Epithelial cell of proximal tubule (primary cell): ENCODE measurements at regions not wholly inside any gene's neighbourhood (a gene's known extent, or its start where the extent isn't known, plus 50 kb on each side); places are given as distances from the start of the nearest gene placed in this dataset.
A peak's percentile ranks its signal among the peaks of the same experiment; 100 is the strongest.
"Not testable (repeated sequence)": the region's sequence is repeated elsewhere in the genome, so short reads cannot be mapped to it uniquely, and the experiment has no call there.

ENCODE experiments used
- DNase-seq: peaks from one replicate; pipeline ENCODE4 v3.0.0-alpha.2; 2011; ENCODE audit warnings: low read depth
- H3K4me3 ChIP-seq: 2 replicates; pipeline ENCODE4 v1.5.1; 2011; ENCODE audit warnings: low read depth, mild to moderate bottlenecking, low read length
- TF ChIP-seq, protein P1 (sequence below): conservative IDR thresholded peaks from 2 replicates; pipeline ENCODE4 v1.5.1; 2012; ENCODE audit warnings: low read depth, mild to moderate bottlenecking, low read length

DNA sequence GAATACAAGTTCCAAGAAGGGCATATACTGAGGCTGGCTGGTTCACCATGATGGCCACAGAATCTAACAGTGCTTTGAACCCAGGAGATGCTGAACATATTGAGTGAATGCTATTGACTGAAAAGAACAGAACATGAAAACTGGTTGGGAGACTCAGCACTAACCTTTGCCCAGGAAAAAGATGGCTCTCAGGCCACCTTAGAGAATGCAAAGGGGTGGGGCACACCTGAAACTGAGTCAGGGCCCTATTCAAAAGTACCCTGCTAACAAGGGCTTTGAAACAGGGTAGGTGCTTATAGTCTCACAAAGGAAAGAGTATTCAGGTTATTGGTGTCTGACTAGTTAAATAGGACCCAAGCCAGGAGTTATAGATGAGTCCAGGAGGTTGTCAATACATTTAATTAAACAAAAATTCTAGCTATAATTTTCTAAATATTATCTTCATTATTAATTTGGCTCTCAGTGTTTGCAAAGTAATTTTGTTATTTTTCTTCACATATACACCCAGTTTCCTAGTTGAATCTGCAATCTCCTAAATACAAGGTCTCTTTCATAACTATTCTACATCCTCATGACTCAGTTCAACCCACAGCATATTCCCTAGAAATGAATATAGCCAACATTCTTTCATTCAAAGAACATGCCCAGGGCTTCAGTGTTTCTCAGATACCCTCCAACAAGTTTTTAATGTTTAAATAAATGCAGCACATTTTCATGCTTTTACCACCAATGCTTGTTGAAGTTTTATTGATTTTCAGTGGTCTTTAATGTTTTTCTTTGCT is 144.2 kb upstream of the RAPGEF2 start:
- H3K4me3 ChIP-seq = no peak overlapping the region
- no peak for DNase-seq
- TF ChIP-seq, protein P1, sequence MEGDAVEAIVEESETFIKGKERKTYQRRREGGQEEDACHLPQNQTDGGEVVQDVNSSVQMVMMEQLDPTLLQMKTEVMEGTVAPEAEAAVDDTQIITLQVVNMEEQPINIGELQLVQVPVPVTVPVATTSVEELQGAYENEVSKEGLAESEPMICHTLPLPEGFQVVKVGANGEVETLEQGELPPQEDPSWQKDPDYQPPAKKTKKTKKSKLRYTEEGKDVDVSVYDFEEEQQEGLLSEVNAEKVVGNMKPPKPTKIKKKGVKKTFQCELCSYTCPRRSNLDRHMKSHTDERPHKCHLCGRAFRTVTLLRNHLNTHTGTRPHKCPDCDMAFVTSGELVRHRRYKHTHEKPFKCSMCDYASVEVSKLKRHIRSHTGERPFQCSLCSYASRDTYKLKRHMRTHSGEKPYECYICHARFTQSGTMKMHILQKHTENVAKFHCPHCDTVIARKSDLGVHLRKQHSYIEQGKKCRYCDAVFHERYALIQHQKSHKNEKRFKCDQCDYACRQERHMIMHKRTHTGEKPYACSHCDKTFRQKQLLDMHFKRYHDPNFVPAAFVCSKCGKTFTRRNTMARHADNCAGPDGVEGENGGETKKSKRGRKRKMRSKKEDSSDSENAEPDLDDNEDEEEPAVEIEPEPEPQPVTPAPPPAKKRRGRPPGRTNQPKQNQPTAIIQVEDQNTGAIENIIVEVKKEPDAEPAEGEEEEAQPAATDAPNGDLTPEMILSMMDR = no peak

- no peak for DNase-seq
- H3K4me3 ChIP-seq = no peak overlapping the region
- TF ChIP-seq, protein P1 = no peak
Observed at GRCh38 chr4:158962393-158962792, 140.5 kb upstream of the RAPGEF2 start.

DNA sequence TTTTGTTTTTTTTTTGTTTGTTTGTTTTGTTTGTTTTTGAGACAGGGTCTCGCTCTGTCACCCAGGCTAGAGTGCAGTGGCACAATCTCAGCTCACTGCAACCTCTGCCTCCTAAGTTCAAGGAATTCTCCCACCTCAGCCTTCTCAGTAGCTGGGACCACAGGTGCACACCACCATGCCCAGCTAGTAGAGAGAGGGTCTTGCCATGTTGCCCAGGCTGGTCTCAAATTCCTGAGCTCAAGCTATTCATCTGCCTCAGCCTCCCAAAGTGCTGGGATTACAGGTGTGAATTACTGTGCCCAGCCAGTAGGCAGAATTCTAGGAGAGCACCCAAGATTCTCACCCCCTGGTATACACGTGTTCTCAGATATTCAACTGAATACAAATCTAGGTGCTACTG is 139.6 kb upstream of the RAPGEF2 start:
- not testable (repeated sequence) for DNase-seq, H3K4me3 ChIP-seq

DNA sequence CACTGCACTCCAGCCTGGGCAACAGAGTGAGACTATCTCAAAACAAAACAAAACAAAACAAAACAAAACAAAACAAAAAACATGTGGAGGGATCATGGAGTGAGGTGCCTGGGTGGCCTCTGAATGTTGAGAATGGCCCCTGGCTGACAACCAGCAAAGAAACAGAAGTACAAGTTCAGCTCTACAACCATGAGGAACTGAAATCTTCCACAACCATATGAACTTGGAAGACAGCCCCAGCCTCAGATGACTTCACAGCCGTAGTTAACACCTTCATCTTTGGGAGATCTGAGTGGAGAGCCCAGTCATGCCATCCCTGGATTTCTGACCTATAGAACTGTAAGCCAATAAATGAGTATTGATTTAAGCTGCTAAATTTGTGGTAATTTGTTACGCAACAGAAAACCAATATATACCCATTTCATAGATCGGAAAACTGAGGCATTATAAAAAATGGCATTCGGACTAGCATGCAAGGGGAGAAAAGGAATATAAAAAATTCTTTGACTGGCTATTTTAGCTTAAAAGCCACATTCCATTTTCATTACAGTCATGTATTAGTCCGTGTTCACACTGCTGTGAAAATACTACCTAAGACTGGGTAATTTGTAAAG is 138.7 kb upstream of the RAPGEF2 start:
- no peak overlapping the region for H3K4me3 ChIP-seq
- DNase-seq = no peak
- TF ChIP-seq, protein P1 = no peak

- no peak for DNase-seq
- TF ChIP-seq, protein P1 = no peak
- H3K4me3 ChIP-seq = no peak overlapping the region
Observed at GRCh38 chr4:158964728-158965124, 138.2 kb upstream of the RAPGEF2 start.

DNA sequence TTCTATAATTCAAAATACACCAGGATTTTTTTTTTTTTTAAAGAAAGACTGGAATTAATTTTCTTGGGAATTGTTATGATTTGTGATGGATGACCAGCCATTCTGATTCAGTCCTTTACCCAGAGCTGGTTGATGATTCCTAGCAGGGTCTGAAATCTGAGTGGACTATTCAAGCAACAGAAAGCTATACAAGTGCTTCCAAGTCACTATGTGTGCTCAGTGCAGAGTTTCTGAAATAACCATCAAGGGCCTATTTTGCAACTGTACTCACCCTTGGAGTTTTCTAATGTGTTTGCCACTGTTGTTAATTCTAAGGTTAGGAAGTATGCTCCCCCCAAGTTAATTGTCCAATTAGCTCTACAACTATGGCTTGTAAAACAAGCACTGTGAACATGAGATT is 137.7 kb upstream of the RAPGEF2 start:
- no peak overlapping the region for H3K4me3 ChIP-seq
- peak; percentile 23 for DNase-seq
- TF ChIP-seq, protein P1 = no peak

DNA sequence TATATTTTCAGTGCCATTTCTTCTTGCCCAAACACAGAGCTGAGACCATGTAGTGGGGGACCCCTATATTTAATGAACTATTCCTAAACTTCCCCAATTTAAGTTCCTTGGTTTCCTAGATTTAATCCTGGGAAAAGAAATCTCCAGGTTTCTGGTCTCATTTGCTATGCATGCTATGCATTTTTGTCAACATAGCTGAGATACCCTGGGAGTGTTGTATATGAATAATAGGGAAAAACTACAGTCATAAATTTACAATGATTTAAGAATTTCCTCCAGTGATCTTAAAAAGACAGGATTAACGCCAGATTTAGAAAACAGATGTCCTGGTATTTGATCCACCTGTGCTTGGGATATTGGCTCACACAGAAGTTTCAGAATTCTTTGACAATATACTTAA is 136.8 kb upstream of the RAPGEF2 start:
- DNase-seq = no peak
- no peak overlapping the region for H3K4me3 ChIP-seq
- TF ChIP-seq, protein P1 = no peak
